ENCODE measurements at regions not wholly inside any gene's neighbourhood (a gene's known extent, or its start where the extent isn't known, plus 50 kb on each side); places are given as distances from the start of the nearest gene placed in this dataset.

GRCh38 chr2:147088871-147089270 is 756.0 kb upstream of the ACVR2A start:
- no peak for TF ChIP-seq CTCF (IDR thresholded peaks at IDR 0.05)
- no peaks in the 10 kb centered on the region for H3K4me1 ChIP-seq (ENCODE audit: insufficient read depth, low read length)
- POLR2A ChIA-PET: no interaction called here
- Mint-ChIP-seq H3K4me1 (ENCODE audit: low read depth) (no peaks in the 10 kb centered on the region), H3K27ac (no peak overlapping the region), H3K4me3 (no peak overlapping the region), H3K27me3 (no peaks in the 10 kb centered on the region), H3K9me3 (no peaks in the 10 kb centered on the region), H3K36me3 (ENCODE audit: low read depth) (no peaks in the 10 kb centered on the region)
- CTCF ChIA-PET: no interaction called here
- H3K27ac ChIP-seq (ENCODE audit: low read depth in 1 of 2, low read length in 2 of 2): no peak overlapping the region
- intact Hi-C loops (cut with DNase I, micrococcal nuclease): no loop called here
- no peaks in the 10 kb centered on the region for H3K9me3 ChIP-seq (ENCODE audit: control insufficient read depth in 1 of 2, insufficient read depth in 1 of 2, low read length in 2 of 2)
- no peak overlapping the region for H3K4me3 ChIP-seq (ENCODE audit: low read length)
- no peak for ATAC-seq (ENCODE audit: poor library complexity)
- no peak for DNase-seq
- no peaks in the 10 kb centered on the region for H3K36me3 ChIP-seq (ENCODE audit: insufficient read depth, low read length)
- no peaks in the 10 kb centered on the region for H3K27me3 ChIP-seq (ENCODE audit: control insufficient read depth in 1 of 2, insufficient read depth in 2 of 2, low read length in 2 of 2)

- H3K27me3 ChIP-seq (ENCODE audit: control insufficient read depth in 1 of 2, insufficient read depth in 2 of 2, low read length in 2 of 2): no peaks in the 10 kb centered on the region
- Mint-ChIP-seq H3K27me3 (peaks cover under 1% of the 10 kb centered on the region), H3K27ac (no peak overlapping the region), H3K36me3 (ENCODE audit: low read depth) (no peaks in the 10 kb centered on the region), H3K9me3 (no peaks in the 10 kb centered on the region), H3K4me1 (ENCODE audit: low read depth) (no peaks in the 10 kb centered on the region), H3K4me3 (no peak overlapping the region)
- ATAC-seq (ENCODE audit: poor library complexity) (no peak), DNase-seq (no peak)
- H3K36me3 ChIP-seq (ENCODE audit: insufficient read depth, low read length): no peaks in the 10 kb centered on the region
- H3K4me3 ChIP-seq (ENCODE audit: low read length): no peak overlapping the region
- ChIA-PET POLR2A (no interaction called here), CTCF (interaction anchor here (1.0 kb wide), 2 partner anchors 16 to 824 kb away, joined by 3 read pairs; no protein-coding TSS in a partner anchor)
- H3K27ac ChIP-seq (ENCODE audit: low read depth in 1 of 2, low read length in 2 of 2): no peak overlapping the region
- intact Hi-C loops (cut with DNase I, micrococcal nuclease): no loop called here
- no peaks in the 10 kb centered on the region for H3K4me1 ChIP-seq (ENCODE audit: insufficient read depth, low read length)
- TF ChIP-seq CTCF (IDR thresholded peaks at IDR 0.05): no peak
- H3K9me3 ChIP-seq (ENCODE audit: control insufficient read depth in 1 of 2, insufficient read depth in 1 of 2, low read length in 2 of 2): no peaks in the 10 kb centered on the region
Measured at GRCh38 chr2:147086715-147087114, 758.1 kb upstream of the ACVR2A start.

- H3K36me3 ChIP-seq (ENCODE audit: insufficient read depth, low read length): no peaks in the 10 kb centered on the region
- DNase-seq: no peak
Measured at GRCh38 chr2:147083664-147084063, 761.2 kb upstream of the ACVR2A start.

More at GRCh38 chr2:147083664-147084063, 761.2 kb upstream of the ACVR2A start:
- Histone ChIP-seq H3K4me3 (ENCODE audit: low read length) (no peak overlapping the region), H3K9me3 (ENCODE audit: control insufficient read depth in 1 of 2, insufficient read depth in 1 of 2, low read length in 2 of 2) (no peaks in the 10 kb centered on the region), H3K27ac (ENCODE audit: low read depth in 1 of 2, low read length in 2 of 2) (no peak overlapping the region), H3K27me3 (ENCODE audit: control insufficient read depth in 1 of 2, insufficient read depth in 2 of 2, low read length in 2 of 2) (no peaks in the 10 kb centered on the region), H3K4me1 (ENCODE audit: insufficient read depth, low read length) (no peaks in the 10 kb centered on the region)
- ChIA-PET POLR2A (interaction anchor here (1.2 kb wide), 1 partner anchor 827 kb away, joined by 3 read pairs; no protein-coding TSS in a partner anchor), CTCF (interaction anchor here (0.9 to 1.8 kb wide), 2 partner anchors 10 to 248 kb away, joined by 3 to 6 read pairs; no protein-coding TSS in a partner anchor)
- Mint-ChIP-seq H3K9me3 (no peaks in the 10 kb centered on the region), H3K4me3 (no peak overlapping the region), H3K4me1 (ENCODE audit: low read depth) (no peaks in the 10 kb centered on the region), H3K27ac (no peak overlapping the region), H3K27me3 (peaks cover 3% of the 10 kb centered on the region), H3K36me3 (ENCODE audit: low read depth) (no peaks in the 10 kb centered on the region)
- intact Hi-C loops (cut with DNase I, micrococcal nuclease): loop anchor here (1.0 to 5.0 kb wide), 2 partner anchors 249 to 828 kb away; no protein-coding TSS in a partner anchor
- no peak for TF ChIP-seq CTCF (IDR thresholded peaks at IDR 0.05)
- no peak for ATAC-seq (ENCODE audit: poor library complexity)
